H1 (cell line): ENCODE measurements at regions not wholly inside any gene's neighbourhood (a gene's known extent, or its start where the extent isn't known, plus 50 kb on each side); places are given as distances from the start of the nearest gene placed in this dataset.

Source experiments
- CHD7 ChIP-seq: fragments of 300-600 bp; sonication (generic); IDR thresholded peaks from 2 replicates; pipeline ENCODE4 v1.7.1; 2012; ENCODE audit warnings: low read length, moderate library complexity, mild to moderate bottlenecking, inconsistent platforms; ENCODE audit not compliant: insufficient replicate concordance
- EZH2 ChIP-seq: fragments of 200-600 bp; sonication (generic); IDR thresholded peaks from 2 replicates; pipeline ENCODE4 v1.7.1; 2012; ENCODE audit warnings: low read depth, mild to moderate bottlenecking, moderate library complexity, low read length, inconsistent platforms; ENCODE audit not compliant: severe bottlenecking
- HDAC2 ChIP-seq, 2 experiments: fragments of 300-600 bp in 1 of 2; sonication (generic) in 1 of 2; IDR thresholded peaks; 2 replicates each; pipeline ENCODE4 v1.6.1; 2011 to 2012; ENCODE audit warnings: low read depth in 2 of 2, low read length in 2 of 2, mild to moderate bottlenecking in 2 of 2, moderate library complexity in 2 of 2, borderline replicate concordance in 1 of 2, inconsistent platforms in 1 of 2
- SP1 ChIP-seq: IDR thresholded peaks from 2 replicates; pipeline ENCODE4 v1.6.1; 2011; ENCODE audit warnings: low read depth, low read length

DNA sequence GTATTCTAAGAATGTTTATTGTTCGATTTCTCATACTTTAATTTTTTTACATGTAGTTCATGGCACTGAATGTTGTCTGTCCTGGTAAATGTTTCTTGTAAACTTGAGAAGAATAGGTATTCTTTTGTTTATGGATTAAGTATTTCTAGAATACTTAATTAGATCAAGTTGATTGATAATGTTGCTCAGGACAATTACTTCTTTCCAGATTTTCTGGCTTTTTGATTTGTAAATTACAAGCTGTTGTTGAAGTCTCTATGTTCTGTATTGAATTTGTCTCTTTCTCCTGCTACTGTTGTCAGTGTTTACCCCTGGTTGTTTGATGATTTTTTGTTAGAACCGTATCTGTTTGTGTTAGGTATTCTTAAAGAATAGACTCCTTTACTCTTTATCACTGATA, 1720.9 kb upstream of the AGA start (continued):
- TF ChIP-seq CHD7 = peak; percentile 52
- no peak for TF ChIP-seq HDAC2 (IDR thresholded peaks at IDR 0.05; ENCODE audit: borderline replicate concordance in 1 of 2, low read depth in 2 of 2, low read length in 2 of 2)
- TF ChIP-seq EZH2 = no peak
- TF ChIP-seq SP1 = no peak
